ENCODE measurements at regions not wholly inside any gene's neighbourhood (a gene's known extent, or its start where the extent isn't known, plus 50 kb on each side); places are given as distances from the start of the nearest gene placed in this dataset.

DNA sequence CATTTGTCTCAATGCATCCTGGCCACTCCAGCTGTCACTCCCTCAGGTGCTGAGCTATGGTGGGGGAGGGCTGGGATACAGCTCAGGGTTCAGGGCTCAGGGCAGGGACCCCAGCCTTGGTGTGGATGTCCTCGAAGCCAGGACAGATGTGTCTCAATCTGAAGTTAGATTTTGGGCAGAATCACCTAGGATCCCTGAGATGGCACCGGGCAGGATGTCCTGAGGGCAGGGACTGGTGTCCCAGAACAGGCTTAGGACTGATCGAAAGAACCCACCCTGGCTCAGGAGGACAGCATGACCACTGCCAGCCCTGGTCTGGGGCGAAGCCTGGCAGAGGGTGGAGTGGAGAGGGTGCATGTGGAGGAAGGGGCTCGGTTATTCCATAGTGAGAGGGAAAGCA, 96.8 kb upstream of the THY1 start:
- no peak for DNase-seq

DNA sequence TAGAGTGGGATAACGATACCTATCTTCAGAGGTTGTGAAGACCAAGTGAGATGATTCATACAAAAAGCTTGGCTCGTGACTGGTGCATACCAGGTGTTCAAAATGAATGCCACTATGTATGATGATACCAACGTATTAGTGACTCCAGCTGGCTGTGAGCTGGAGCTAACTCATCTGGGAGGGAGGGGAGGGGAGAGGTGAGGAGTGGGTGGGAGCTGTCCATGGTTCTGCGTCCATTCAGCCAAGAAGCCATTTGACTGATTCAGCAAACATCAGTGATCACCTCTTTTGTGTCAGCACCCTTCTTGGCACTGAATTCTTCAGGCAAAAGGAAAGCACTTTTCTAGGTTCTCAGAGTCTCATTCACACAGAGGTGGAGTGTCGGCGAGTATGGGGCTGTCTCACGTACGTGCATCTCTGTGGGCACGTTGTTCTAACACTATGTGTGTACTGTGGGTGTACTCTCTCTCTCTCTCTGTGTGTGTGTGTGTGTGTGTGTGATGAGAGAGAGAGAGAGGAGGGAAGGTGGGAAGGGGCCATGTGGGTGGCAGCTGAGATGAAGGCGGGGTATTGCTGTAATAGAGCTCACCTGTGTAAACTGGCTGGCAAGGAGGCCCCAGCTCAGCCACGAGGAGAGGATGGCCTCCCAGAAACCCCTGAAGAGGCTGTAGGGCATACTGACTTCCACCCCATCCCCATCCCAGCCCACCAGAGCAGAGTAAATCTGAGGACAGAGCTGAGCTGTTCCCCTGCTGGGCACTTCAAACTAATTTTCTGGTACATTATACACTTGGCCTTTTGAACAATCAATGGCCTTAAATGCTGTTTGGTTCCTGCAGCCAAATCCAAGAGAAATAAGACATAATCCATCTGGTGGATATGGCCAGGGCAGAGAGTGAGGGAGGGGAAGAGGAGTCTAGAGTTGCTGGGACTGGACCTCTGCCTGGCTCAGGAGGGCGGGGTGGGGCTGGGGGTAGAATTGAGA, 96.1 kb upstream of the THY1 start:
- DNase-seq = no peak

- no peak for DNase-seq
These were observed 92.9 kb upstream of the THY1 start for GRCh38 chr11:119515771-119516400.

GRCh38 chr11:119513806-119514170, 90.8 kb upstream of the THY1 start:
- DNase-seq = no peak

DNA sequence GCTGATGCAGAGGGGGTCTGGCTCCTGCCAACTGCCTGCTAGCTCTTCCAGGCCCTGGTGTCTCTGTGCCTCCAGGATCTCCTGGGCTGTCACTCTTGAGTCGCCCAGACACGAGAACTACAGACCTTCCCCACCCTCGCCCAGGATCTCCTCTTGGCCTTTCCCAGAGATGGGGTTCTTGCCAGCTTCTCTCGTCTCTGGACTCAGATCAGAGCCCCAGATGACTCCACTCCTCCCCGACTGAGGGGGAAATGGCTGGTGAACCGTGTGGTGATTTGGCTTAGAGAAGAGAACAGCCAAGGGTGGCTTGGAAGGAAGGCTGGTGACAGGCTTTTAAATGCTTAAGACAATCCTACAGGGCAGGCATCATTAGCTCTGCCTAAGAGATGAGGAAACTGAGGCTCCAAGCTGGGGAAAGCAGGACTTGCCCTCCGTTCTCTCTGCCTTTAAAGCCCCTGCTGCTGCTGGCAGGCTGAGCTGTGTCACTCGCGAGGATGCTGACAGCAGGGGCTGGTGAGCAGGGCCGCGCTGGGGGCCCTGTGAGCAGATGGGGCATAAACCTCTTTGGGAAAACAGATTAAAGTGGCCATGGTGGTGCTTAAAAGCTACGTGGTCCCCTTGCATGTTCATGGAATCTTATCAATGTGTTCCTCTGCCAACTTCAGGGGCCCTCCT, 90.3 kb upstream of the THY1 start:
- no peak for DNase-seq

- no peak for DNase-seq
These were observed 89.4 kb upstream of the THY1 start for GRCh38 chr11:119512369-119512768.

DNA sequence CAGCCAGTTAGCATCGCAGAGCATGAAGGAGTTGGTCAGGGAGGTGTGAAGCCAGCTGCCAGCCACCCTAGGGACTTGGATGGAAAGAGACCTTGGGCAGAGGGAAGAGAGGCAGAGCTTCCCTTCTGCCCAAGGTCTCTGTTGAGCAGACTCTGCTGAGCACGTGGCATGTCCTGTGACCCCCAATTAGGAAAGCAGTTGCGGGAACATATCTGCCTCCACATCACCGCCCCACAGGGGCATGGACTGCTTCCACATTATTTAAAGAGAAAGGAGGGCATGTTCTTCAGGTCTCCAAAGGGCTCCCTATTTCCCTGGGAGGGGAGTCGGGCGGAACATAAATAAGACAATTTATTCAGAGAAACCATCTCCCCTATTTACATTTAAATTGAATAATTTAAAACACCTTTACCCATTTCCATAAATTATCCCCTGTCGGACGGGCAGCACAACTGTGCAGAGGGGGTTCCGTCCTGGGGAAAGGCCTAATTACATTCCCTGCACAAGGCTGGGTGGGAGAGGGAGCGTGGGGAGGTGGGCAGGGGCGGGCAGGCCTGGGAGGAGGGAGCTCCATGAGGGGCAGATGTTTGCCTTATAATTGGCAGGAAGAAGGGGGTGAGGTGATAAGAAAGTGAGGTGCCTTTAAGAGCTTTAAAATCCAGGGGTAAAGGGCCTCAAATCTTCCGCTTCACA, 88.8 kb upstream of the THY1 start:
- no peak for DNase-seq

DNA sequence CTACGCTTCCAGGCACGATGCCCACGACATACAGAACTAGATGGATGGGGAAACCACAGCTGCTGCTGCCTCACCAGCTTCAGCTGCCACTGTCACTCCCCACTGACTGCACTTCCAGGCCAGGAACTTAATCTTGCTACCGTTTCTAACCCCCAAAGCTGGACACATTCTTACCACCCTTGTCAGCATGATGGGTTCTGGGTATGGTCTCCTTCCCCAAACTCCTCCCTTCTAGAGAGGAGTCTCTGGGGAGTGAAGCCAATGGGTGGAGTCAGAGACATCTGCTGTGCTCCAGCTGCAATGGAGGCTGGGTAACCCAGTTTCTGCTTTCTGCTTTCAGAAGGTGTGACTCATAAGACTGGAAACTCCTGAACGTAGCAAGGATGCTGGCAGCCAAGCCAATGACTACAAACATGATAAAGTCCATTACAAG, 87.0 kb upstream of the THY1 start:
- DNase-seq = no peak

DNA sequence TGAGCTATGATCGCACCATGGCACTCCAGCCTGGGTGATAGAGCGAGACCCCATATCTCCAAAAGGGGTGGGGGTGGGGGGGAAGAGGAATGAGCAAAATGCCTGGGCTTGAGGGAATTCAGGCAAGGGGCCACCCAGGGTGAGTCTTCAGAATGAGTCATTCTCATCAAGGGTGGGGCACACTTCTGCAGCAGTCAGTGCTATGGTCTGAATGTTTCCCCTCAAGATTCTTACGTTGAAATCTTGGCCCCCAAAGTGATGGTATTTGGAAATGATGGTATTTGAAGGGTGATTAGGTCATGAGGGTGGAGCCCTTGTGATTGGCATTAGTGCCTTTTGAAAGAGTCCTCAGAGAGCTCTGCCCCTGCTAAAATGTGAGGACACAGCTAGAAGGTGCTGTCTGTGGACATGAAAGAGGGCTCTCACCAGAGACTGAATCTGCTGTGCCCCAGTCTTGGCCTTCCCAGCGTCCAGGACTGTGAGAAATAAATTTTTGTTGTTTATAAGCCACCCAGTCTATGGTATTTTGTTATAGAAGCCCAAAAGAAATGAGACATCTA, 86.4 kb upstream of the THY1 start:
- no peak for DNase-seq

GRCh38 chr11:119506436-119506835, 83.5 kb upstream of the THY1 start:
- DNase-seq = no peak

- DNase-seq = no peak
These were observed 82.9 kb upstream of the THY1 start for GRCh38 chr11:119505861-119506260.

DNA sequence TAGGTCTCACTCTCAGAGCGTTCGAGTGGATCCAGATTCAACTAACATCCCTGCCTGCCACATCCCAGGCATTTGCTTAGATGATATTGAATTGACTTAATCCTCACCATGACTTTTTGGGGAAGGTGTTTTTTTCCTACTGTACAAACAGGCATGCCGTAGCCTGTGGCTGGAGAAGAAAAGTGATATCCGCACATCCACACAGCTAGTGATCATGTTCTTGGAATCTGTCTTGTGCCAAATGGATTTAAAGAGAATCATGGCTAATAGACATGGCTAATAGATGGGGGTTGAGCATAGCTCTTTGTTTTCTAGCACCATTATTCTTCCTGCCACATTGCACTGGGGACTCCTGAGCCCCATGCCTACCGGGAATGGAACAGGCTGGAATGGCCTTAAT, 82.1 kb upstream of the THY1 start:
- no peak for DNase-seq

DNA sequence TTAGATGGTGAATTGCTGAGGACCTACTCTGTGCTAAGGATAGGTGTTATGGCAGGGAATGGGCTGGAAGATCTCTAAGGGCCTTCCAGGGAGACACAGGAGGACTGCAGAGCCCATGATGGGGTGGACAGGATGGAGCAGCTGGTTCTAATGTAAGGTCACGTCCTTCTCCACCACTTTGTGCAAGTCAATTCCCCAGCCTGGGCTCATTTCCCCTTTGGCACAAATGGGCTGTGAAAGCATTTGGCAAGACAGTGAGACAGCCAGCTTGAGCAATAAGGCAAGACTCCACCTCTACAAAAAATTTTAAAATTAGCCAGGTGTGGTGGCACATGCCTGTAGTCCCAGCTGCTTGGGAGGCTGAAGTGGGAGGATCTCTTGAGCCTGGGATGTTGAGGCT, 81.4 kb upstream of the THY1 start:
- no peak for DNase-seq

GRCh38 chr11:119501777-119502405, 78.9 kb upstream of the THY1 start:
- no peak for DNase-seq

DNA sequence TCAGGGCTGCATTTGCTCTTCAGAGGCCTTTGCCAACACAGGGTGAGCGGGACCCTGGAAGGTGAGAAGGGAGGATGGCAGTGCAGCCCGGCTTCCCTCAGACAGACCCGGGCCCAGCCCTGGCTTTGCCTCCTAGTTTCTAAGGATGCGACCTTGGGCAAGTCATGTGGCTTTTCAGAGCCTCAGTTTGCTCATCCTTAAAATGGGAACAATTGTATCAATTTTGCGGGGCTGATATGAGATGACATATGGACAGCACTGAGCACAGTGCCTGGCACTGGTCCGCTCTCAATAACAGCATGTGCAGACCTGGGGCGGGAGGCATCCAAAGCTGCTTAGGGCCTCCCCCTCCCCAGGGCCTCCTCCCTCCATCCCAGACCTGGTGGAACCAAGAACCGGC, 74.7 kb upstream of the THY1 start:
- DNase-seq = no peak

DNA sequence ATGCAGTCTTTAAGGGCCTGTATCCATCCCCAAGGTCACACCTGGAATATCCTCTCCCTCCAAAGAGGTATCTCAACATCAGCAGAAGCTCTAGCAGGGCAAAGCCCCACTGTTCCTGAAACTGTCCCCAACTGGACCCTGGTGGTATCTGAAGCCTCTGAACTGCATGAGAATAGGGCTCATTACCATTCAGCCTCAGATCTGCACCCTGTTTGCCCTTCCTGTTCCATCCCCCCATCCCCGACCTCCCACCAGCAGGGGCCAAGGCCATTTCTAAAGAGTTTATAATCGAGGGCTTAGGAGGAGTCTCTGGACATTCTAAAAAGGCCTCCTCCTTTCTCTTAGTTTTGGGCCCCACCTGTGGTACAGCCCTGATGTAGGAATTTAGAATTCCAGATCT, 74.0 kb upstream of the THY1 start:
- DNase-seq = no peak

DNA sequence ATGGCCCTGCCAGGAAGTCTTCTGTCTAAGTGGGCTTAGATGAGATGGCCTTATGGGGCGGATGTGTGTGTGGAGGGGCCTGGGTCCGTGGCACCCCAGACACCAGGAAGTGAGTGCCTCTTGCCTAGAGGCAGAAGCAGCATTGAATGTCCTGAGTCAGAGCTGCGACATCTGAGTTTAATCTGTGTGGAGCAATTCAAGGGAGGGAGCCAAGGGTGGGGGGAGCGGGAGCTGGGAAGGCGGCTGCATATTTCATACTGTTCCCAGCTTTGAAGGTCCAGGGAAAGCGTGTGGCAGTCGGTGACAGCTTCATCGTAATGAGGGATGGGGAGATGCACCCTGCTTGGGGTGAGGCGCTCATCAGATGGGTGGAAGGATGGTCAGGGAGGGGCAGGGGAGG, 73.5 kb upstream of the THY1 start:
- no peak for DNase-seq

DNA sequence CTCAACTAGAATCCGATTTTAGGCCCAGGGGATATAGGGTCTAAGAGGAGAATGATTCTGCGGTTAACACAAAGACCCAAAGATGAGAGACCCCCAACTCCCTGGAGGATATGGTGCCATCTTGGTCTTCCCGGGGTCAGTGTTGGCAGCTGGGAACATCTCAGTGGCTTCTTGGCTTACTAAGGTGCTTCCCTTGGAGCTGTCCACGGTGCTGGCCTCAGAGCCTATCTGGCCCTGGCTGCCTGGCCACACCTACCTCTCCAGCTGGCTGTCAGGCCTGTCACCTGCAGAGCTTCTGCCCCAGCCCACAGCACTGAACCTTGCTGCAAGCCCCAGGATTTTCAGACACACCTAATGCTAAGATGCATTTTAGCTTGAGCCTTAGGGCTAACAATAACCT, 70.7 kb upstream of the THY1 start:
- no peak for DNase-seq

DNA sequence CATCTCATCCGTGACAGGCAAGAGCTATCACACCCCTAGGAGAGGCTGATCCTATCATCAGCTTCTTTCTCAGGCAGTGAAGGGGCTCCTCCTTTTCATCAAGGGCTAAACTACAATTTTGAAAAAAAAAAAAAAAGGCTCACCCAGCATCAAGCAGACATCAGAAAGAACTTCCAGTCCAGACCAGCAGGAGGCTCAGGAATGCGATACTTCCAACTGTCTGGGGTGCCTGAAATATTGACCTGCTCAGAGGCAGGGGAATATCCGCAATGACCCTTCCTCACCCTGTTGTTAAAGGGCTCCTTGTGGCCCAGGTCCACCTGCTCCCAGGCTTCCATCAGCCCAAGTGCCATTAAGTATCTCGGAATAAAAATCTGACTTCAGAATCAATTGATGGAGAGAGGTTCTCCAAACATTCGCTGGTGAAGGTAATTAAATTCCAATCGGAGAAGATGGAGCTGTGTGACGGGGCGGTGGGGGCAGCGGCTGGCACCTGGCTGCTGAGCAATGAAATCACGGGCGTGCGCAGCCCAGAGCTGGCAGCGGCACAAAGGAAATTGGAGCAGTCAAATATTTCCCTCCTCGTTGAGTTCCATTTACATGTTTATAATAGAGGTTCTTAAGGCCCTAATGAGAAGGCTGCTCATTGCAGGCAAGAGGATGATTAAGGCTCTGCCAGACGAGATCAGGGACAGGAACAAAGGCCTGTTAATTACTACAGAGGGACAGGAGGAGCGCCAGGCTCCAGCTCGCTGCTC, 69.0 kb upstream of the THY1 start:
- peak; percentile 96 for DNase-seq

DNA sequence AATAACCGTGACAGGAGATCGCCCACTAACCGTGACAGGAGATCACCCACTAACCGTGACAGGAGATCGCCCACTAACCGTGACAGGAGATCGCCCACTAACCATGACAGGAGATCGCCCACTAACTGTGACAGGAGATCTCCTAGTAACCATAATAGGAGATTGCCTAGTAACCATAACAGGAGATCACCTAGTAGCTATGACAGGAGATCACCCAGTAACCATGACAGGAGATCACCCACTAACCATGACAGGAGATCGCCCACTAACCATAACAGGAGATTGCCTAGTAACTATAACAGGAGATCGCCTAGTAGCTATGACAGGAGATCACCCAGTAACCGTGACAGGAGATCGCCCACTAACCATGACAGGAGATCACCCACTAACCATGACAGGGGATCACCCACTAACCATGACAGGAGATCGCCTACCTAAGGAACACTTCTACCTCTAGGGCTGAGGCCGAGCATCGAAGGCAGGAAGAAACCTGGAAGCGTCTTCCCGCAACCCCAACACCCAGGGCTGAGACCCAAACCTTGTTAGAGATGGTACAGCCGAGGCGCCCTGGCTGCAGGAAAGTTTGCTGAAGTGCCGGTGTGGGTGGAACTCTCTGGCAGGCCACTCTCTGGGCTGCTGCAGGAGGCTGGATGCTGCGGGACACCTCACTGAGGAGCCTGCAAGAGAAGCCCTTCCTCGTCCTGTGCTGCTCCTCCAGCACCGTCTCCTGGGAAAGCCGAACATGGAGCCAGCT, 67.5 kb upstream of the THY1 start:
- no peak for DNase-seq

GRCh38 chr11:119489087-119489486, 66.1 kb upstream of the THY1 start:
- DNase-seq = no peak
